Neural progenitor cell (in vitro differentiated cells): ENCODE measurements at regions not wholly inside any gene's neighbourhood (a gene's known extent, or its start where the extent isn't known, plus 50 kb on each side); places are given as distances from the start of the nearest gene placed in this dataset.

Source experiments
- DNase-seq: peaks from one replicate; pipeline ENCODE4 v3.0.0-alpha.2; 2016; ENCODE audit warnings: low spot score
- H2AFZ ChIP-seq: fragments of 200-600 bp; sonication (generic); replicated peaks from 2 replicates; pipeline ENCODE4 v1.6.1; 2016; ENCODE audit warnings: antibody characterized with exemption
- H3F3A ChIP-seq: fragments of 200-600 bp; sonication (generic); 2 replicates; pipeline ENCODE4 v1.6.1; 2016; ENCODE audit warnings: antibody characterized with exemption, low read depth
- H3K27ac ChIP-seq: fragments of 200-600 bp; sonication (generic); 2 replicates; pipeline ENCODE4 v1.5.1; 2016; ENCODE audit warnings: mild to moderate bottlenecking
- H3K27me3 ChIP-seq: fragments of 200-600 bp; sonication (generic); 2 replicates; pipeline ENCODE4 v1.6.1; 2016; ENCODE audit warnings: mild to moderate bottlenecking, moderate library complexity
- H3K36me3 ChIP-seq: fragments of 200-600 bp; sonication (generic); 2 replicates; pipeline ENCODE4 v1.5.1; 2016
- H3K4me1 ChIP-seq: fragments of 200-600 bp; sonication (generic); 2 replicates; pipeline ENCODE4 v1.6.1; 2016; ENCODE audit warnings: mixed run types
- H3K4me2 ChIP-seq: fragments of 200-600 bp; sonication (generic); 2 replicates; pipeline ENCODE4 v1.6.1; 2016
- H3K4me3 ChIP-seq: fragments of 200-600 bp; sonication (generic); 2 replicates; pipeline ENCODE4 v1.5.1; 2016
- H3K79me2 ChIP-seq: fragments of 200-600 bp; sonication (generic); 2 replicates; pipeline ENCODE4 v1.6.1; 2016; ENCODE audit warnings: low read depth
- H3K9ac ChIP-seq: fragments of 200-600 bp; sonication (generic); 2 replicates; pipeline ENCODE4 v1.6.1; 2016
- H3K9me3 ChIP-seq: fragments of 200-600 bp; sonication (generic); 2 replicates; pipeline ENCODE4 v1.5.1; 2016; ENCODE audit warnings: low read depth
- H4K20me1 ChIP-seq: fragments of 200-600 bp; sonication (generic); 2 replicates; pipeline ENCODE4 v1.6.1; 2016; ENCODE audit warnings: low read depth
- H3K27ac Mint-ChIP-seq: 3 replicates; pipeline ENCODE4 v1.8.0; 2021; ENCODE audit warnings: mixed read lengths
- H3K27me3 Mint-ChIP-seq: 2 replicates; pipeline ENCODE4 v1.8.0; 2022; ENCODE audit warnings: low read depth, mild to moderate bottlenecking, inconsistent platforms, moderate library complexity, mixed read lengths; ENCODE audit not compliant: insufficient read depth
- H3K36me3 Mint-ChIP-seq: 3 replicates; pipeline ENCODE4 v1.8.0; 2021; ENCODE audit warnings: mixed read lengths
- H3K4me1 Mint-ChIP-seq: 3 replicates; pipeline ENCODE4 v1.8.0; 2021; ENCODE audit warnings: mixed read lengths
- H3K4me3 Mint-ChIP-seq: 3 replicates; pipeline ENCODE4 v1.8.0; 2021; ENCODE audit warnings: mild to moderate bottlenecking, moderate library complexity, mixed read lengths
- H3K9me3 Mint-ChIP-seq: 3 replicates; pipeline ENCODE4 v1.8.0; 2020; ENCODE audit warnings: mixed read lengths
- CTCF ChIP-seq: fragments of 200-600 bp; sonication (generic); IDR thresholded peaks from 2 replicates; pipeline ENCODE4 v1.5.1; 2017; ENCODE audit warnings: antibody characterized with exemption, mild to moderate bottlenecking
- EZH2 ChIP-seq: fragments of 200-600 bp; sonication (generic); IDR thresholded peaks from 2 replicates; pipeline ENCODE4 v1.6.1; 2017; ENCODE audit warnings: antibody characterized with exemption, mild to moderate bottlenecking, moderate library complexity
- EZH2phosphoT487 ChIP-seq: fragments of 200-600 bp; sonication (generic); IDR thresholded peaks from 2 replicates; pipeline ENCODE4 v1.6.1; 2017; ENCODE audit warnings: antibody characterized with exemption

DNA sequence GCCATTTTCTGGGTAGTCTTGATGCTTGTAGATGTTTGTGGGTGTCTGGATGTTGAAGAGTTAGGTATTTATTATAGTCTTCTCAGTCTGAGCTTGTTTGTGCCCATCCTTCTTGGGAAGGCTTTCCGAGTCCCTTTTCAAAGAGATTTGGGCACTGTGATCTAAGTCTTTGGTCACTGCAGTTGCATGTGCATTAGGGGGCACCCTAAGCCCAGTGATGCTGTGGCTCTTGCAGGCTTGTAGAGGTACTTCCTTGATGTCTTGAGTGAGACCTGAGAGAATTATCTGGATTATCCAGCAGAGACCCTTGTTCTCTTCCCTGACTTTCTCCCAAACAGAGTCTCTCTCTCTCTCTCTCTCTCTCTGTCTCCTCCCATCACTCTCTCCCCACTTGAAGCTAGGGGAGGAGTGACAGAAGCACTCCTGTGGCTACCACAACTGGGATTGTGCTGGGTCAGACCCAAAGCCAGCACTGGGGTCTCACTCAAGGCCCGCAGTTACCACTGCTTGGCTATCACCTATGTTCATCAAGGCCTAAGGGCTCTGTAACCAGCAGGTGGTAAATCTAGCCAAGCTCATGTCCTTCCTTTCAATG is 68.5 kb downstream of the TMCO5A start:
- Histone ChIP-seq H3K9ac (no peak overlapping the region), H3K27ac (no peak overlapping the region), H3K9me3 (no peaks in the 10 kb centered on the region), H3K27me3 (no peaks in the 10 kb centered on the region), H3K36me3 (no peaks in the 10 kb centered on the region), H3K79me2 (no peaks in the 10 kb centered on the region), H4K20me1 (no peaks in the 10 kb centered on the region), H3F3A (no peaks in the 10 kb centered on the region), H3K4me2 (no peak overlapping the region), H2AFZ (peak overlapping the region; percentile 55), H3K4me1 (no peaks in the 10 kb centered on the region), H3K4me3 (no peak overlapping the region)
- Mint-ChIP-seq H3K4me1 (peaks cover 4% of the 10 kb centered on the region), H3K27me3 (no peaks in the 10 kb centered on the region), H3K9me3 (peaks cover 19% of the 10 kb centered on the region), H3K27ac (no peak overlapping the region), H3K36me3 (peaks cover 3% of the 10 kb centered on the region), H3K4me3 (no peak overlapping the region)
- TF ChIP-seq CTCF (peak; percentile 82), EZH2phosphoT487 (no peak), EZH2 (no peak)
- DNase-seq = peak; percentile 81

- Histone ChIP-seq H3F3A (peaks cover 3% of the 10 kb centered on the region), H3K79me2 (no peaks in the 10 kb centered on the region), H3K4me2 (no peak overlapping the region), H3K27ac (no peak overlapping the region), H3K36me3 (no peaks in the 10 kb centered on the region), H3K4me3 (no peak overlapping the region), H3K9ac (no peak overlapping the region), H3K9me3 (no peaks in the 10 kb centered on the region), H2AFZ (no peak overlapping the region), H4K20me1 (no peaks in the 10 kb centered on the region), H3K4me1 (peaks cover 6% of the 10 kb centered on the region), H3K27me3 (no peaks in the 10 kb centered on the region)
- no peaks in the 10 kb centered on the region for H3K27me3 Mint-ChIP-seq
- H3K27ac Mint-ChIP-seq = no peak overlapping the region
- peaks cover 3% of the 10 kb centered on the region for H3K36me3 Mint-ChIP-seq
- peaks cover 4% of the 10 kb centered on the region for H3K4me1 Mint-ChIP-seq
- peaks cover 19% of the 10 kb centered on the region for H3K9me3 Mint-ChIP-seq
- no peak for TF ChIP-seq EZH2phosphoT487
- no peak for TF ChIP-seq EZH2
- no peak for TF ChIP-seq CTCF
- no peak overlapping the region for H3K4me3 Mint-ChIP-seq
- no peak for DNase-seq
Measured at GRCh38 chr15:38004218-38004861, 69.9 kb downstream of the TMCO5A start.

DNA sequence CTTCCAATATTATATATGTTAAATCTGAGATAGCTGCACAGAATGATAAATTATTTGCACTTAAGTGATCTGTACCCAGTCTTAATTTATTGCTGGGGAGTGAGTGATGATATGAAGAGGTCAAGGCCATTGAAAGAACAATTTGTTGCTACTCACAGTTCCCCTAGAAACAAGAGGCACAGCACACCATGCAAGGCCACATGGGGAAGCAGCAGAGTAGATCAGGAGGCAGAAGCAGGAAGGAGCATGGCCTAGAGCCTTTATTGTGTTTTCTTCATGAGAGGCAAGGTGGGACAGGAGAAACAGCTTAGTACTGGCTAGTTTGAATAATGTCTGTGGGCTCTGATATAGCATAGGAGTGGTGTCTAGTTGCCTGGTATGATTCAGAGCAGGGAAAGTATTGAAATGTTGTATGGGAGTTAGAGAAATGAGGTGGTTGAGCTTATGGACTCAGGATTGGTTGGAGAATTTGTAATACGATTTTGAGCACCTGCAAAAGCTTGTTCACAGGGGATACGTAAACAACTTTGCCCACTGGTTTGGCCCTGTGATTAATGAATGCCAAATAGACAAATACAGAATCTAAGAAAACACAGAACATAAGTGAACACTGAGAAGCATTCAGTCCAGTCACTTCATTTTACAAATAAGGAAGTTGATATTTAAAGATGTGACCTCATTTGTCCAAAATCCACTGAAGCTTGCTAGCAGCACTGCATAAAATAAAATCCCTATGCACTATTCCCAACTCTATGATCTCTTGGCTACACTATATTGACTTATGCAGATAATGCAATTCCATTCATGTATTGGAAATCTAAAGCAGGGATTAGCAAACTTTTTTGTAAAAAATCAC is 71.7 kb downstream of the TMCO5A start:
- Histone ChIP-seq H3K4me1 (peaks cover 6% of the 10 kb centered on the region), H3F3A (peaks cover 3% of the 10 kb centered on the region), H3K4me2 (no peak overlapping the region), H3K9ac (no peak overlapping the region), H3K79me2 (no peaks in the 10 kb centered on the region), H3K9me3 (no peaks in the 10 kb centered on the region), H3K27ac (no peak overlapping the region), H3K36me3 (no peaks in the 10 kb centered on the region), H3K4me3 (no peak overlapping the region), H2AFZ (no peak overlapping the region), H3K27me3 (no peaks in the 10 kb centered on the region), H4K20me1 (no peaks in the 10 kb centered on the region)
- no peak for DNase-seq
- Mint-ChIP-seq H3K27ac (no peak overlapping the region), H3K4me3 (no peak overlapping the region), H3K9me3 (peaks cover 14% of the 10 kb centered on the region), H3K27me3 (peaks cover 4% of the 10 kb centered on the region), H3K4me1 (peaks cover 4% of the 10 kb centered on the region), H3K36me3 (peaks cover 3% of the 10 kb centered on the region)
- TF ChIP-seq EZH2phosphoT487 (no peak), CTCF (no peak), EZH2 (no peak)
